Adrenal gland (tissue), 5 donors: ENCODE measurements at regions not wholly inside any gene's neighbourhood (a gene's known extent, or its start where the extent isn't known, plus 50 kb on each side); places are given as distances from the start of the nearest gene placed in this dataset.

Experiments used
- CTCF ChIP-seq, 6 experiments: fragments of 450-650 bp in 4 of 6; fragments of 200-600 bp in 2 of 6; sonication (generic) in 1 of 6; IDR thresholded peaks; 1 replicate in 5 of 6; 2 replicates in 1 of 6; pipeline versions ENCODE4 v1.5.1 to v1.8.0; 2016 to 2021; ENCODE audit warnings: antibody characterized with exemption in 6 of 6, mild to moderate bottlenecking in 2 of 6, moderate library complexity in 1 of 6
- POLR2A ChIP-seq, 2 donors: fragments of 450-650 bp; IDR thresholded peaks; one replicate each; pipeline ENCODE4 v1.6.1; 2017; ENCODE audit warnings: antibody characterized with exemption in 2 of 2, mild to moderate bottlenecking in 2 of 2, moderate library complexity in 1 of 2
- donor health status: DM: no; HTN: no; CAD: no.

DNA sequence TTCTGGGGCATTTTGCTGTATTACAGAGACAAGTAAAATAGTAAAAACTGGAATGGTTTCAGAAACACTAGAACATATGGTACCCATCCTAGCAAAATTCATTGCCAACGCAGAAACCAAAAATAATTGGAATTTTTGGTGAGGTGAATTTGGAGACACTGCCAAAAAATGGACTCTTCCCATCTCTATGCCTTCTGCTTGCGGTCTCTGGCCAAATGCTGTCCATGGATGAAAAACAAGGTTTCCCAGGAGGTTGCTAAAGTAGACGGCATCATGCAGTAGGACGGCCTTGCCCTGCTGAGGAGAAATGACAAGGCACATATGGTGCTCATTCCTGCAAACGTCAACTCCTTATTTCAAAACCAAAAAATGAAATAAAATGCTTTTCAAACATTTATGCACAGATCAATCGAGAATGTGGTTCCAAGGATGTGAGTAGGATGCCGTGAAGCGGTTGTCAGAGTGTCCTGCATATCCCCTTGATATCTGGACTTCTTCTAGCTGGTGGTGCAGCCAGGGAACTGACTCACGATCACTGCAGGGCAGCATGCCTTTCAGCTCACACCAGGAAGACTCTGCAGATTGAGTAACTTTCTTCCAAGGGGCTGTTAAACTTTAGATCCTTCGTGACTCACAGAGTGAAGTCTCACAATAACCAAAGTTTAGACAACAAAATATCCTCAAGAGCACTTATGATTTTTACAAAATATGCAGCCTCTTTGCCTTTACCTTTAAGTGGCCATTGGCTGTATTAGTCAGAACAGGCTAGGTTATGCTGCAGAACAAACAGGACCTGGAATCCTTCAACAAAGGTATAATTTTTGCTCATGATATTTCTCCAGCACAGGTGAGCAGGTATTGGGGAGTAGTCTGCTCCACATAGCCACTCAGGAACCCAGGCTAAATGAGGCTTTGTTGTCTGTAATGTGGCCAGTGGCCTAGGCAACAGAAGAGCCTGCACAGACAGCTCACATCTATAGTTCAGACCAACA is 149.4 kb upstream of the NDUFV2 start:
- no peak for TF ChIP-seq CTCF (IDR thresholded peaks at IDR 0.05)
- TF ChIP-seq POLR2A (IDR thresholded peaks at IDR 0.05) = no peak
